ENCODE measurements at regions not wholly inside any gene's neighbourhood (a gene's known extent, or its start where the extent isn't known, plus 50 kb on each side); places are given as distances from the start of the nearest gene placed in this dataset.

DNA sequence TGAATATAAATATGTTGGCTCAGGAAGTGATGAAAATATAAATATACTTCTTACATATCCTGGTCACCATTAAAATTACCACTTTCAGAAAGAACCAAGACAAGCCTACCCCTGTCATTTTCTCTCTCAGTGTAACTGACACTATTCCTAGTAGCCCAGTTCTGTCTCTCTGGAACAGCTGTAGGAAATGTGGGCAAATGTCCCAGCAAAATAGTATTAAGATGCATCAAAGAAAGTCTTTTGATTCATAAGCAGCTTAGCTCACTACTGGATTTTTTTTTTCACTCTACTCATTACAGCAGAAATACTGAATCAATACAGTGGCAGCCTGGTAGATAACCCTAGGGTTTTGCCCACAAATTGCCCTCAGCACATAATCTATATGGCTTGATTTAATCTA, 290.9 kb downstream of the DNAJB9 start (continued):
- no peak for TF ChIP-seq MEF2A (IDR thresholded peaks at IDR 0.05; ENCODE audit: insufficient read depth, low read depth, low read length)
- TF ChIP-seq IKZF2 (IDR thresholded peaks at IDR 0.05), result no peak
- TF ChIP-seq ATF7 (IDR thresholded peaks at IDR 0.05; ENCODE audit: low read depth), result no peak
- TF ChIP-seq ZNF274 (IDR thresholded peaks at IDR 0.05; ENCODE audit: insufficient read depth, insufficient read length), result no peak
- TF ChIP-seq, protein P1, sequence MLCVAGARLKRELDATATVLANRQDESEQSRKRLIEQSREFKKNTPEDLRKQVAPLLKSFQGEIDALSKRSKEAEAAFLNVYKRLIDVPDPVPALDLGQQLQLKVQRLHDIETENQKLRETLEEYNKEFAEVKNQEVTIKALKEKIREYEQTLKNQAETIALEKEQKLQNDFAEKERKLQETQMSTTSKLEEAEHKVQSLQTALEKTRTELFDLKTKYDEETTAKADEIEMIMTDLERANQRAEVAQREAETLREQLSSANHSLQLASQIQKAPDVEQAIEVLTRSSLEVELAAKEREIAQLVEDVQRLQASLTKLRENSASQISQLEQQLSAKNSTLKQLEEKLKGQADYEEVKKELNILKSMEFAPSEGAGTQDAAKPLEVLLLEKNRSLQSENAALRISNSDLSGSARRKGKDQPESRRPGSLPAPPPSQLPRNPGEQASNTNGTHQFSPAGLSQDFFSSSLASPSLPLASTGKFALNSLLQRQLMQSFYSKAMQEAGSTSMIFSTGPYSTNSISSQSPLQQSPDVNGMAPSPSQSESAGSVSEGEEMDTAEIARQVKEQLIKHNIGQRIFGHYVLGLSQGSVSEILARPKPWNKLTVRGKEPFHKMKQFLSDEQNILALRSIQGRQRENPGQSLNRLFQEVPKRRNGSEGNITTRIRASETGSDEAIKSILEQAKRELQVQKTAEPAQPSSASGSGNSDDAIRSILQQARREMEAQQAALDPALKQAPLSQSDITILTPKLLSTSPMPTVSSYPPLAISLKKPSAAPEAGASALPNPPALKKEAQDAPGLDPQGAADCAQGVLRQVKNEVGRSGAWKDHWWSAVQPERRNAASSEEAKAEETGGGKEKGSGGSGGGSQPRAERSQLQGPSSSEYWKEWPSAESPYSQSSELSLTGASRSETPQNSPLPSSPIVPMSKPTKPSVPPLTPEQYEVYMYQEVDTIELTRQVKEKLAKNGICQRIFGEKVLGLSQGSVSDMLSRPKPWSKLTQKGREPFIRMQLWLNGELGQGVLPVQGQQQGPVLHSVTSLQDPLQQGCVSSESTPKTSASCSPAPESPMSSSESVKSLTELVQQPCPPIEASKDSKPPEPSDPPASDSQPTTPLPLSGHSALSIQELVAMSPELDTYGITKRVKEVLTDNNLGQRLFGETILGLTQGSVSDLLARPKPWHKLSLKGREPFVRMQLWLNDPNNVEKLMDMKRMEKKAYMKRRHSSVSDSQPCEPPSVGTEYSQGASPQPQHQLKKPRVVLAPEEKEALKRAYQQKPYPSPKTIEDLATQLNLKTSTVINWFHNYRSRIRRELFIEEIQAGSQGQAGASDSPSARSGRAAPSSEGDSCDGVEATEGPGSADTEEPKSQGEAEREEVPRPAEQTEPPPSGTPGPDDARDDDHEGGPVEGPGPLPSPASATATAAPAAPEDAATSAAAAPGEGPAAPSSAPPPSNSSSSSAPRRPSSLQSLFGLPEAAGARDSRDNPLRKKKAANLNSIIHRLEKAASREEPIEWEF (IDR thresholded peaks at IDR 0.05; ENCODE audit: insufficient replicate concordance, low read depth, low read length), result no peak
- no peak for TF ChIP-seq NBN (IDR thresholded peaks at IDR 0.05)
- no peak for TF ChIP-seq GABPA (IDR thresholded peaks at IDR 0.05; ENCODE audit: low read depth)
- TF ChIP-seq PML (IDR thresholded peaks at IDR 0.05; ENCODE audit: low read length), result no peak
- no peak for TF ChIP-seq LARP7 (IDR thresholded peaks at IDR 0.05)

DNA sequence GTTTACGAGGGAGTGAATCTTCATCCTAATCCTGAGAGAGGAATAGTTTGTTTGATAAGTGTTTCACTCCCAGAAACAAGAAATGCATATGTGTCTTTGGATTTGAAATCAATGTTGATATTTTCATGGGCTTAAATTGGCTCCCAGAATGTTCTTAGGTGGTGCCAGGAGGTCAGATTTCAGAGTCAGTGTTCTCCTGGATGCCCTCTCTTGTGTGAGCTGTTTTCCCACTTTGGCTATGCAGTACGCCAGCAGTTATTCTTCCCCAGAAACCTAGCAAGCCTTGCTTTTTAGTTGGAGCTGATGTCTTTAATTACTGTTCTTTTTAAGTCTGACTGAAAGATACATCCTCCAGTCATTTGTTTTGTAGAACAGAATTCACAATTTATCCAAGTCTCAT, 291.4 kb downstream of the DNAJB9 start:
- TF ChIP-seq SMARCA5 (IDR thresholded peaks at IDR 0.05) (no peak), EP300 (IDR thresholded peaks at IDR 0.05; ENCODE audit: borderline replicate concordance in 1 of 2, control insufficient read depth in 1 of 2, low read depth in 2 of 2, low read length in 2 of 2) (no peak), JUNB (IDR thresholded peaks at IDR 0.05) (no peak), ZNF24 (IDR thresholded peaks at IDR 0.05) (no peak), RAD51 (IDR thresholded peaks at IDR 0.05) (no peak)
- TF ChIP-seq, protein P2, sequence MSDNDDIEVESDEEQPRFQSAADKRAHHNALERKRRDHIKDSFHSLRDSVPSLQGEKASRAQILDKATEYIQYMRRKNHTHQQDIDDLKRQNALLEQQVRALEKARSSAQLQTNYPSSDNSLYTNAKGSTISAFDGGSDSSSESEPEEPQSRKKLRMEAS (IDR thresholded peaks at IDR 0.05; ENCODE audit: low read depth, low read length), result no peak
- TF ChIP-seq, protein P3, sequence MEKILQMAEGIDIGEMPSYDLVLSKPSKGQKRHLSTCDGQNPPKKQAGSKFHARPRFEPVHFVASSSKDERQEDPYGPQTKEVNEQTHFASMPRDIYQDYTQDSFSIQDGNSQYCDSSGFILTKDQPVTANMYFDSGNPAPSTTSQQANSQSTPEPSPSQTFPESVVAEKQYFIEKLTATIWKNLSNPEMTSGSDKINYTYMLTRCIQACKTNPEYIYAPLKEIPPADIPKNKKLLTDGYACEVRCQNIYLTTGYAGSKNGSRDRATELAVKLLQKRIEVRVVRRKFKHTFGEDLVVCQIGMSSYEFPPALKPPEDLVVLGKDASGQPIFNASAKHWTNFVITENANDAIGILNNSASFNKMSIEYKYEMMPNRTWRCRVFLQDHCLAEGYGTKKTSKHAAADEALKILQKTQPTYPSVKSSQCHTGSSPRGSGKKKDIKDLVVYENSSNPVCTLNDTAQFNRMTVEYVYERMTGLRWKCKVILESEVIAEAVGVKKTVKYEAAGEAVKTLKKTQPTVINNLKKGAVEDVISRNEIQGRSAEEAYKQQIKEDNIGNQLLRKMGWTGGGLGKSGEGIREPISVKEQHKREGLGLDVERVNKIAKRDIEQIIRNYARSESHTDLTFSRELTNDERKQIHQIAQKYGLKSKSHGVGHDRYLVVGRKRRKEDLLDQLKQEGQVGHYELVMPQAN (conservative IDR thresholded peaks at IDR 0.05), result no peak

More for the DNA sequence above, 291.4 kb downstream of the DNAJB9 start:
- RAD21 ChIA-PET (ENCODE audit: unreplicated experiment), result no interaction called here
- WGBS (ENCODE audit: insufficient coverage, insufficient replicate concordance, low lambda C conversion rate, missing lambda C conversion rate), result 17% methylated on average over 1 of the region's 2 CpGs
- DNase-seq (ENCODE audit: low read depth, low spot score) (no peak), ATAC-seq (no peak), FAIRE-seq (no peak)
- Histone ChIP-seq H3K27me3 (replicated peaks in 1 of 2; ENCODE audit: control insufficient read depth in 2 of 2, insufficient read depth in 2 of 2, low read length in 1 of 2) (no peaks in the 10 kb centered on the region; a peak in 1 of 4 replicates), H3K4me3 (no peak overlapping the region), H3K4me1 (ENCODE audit: control insufficient read depth, insufficient read depth, low read length) (no peaks in the 10 kb centered on the region), H3K9me3 (replicated peaks; ENCODE audit: control insufficient read depth, insufficient read depth, low read length) (no peaks in the 10 kb centered on the region), H3K79me2 (ENCODE audit: control insufficient read depth, insufficient read depth, low read length) (no peaks in the 10 kb centered on the region), H3K9ac (ENCODE audit: control insufficient read depth, insufficient read depth, low read length) (no peak overlapping the region), H3K4me2 (ENCODE audit: control insufficient read depth, insufficient read depth) (no peak overlapping the region), H2AFZ (ENCODE audit: control insufficient read depth, low read depth, low read length) (no peak overlapping the region), H3K27ac (ENCODE audit: control insufficient read depth, insufficient read depth) (no peak overlapping the region), H3K36me3 (ENCODE audit: control insufficient read depth in 2 of 2, insufficient read depth in 2 of 2, low read length in 1 of 2) (no peaks in the 10 kb centered on the region), H4K20me1 (ENCODE audit: control insufficient read depth, insufficient read depth) (no peaks in the 10 kb centered on the region)
- CTCF ChIA-PET, result no interaction called here
- intact Hi-C loops (cut with micrococcal nuclease; ENCODE audit: unreplicated experiment), result no loop called here
- in situ Hi-C loops (cut with MboI), result no loop called here
- SMC1A ChIA-PET (ENCODE audit: uncharacterized antibody, unreplicated experiment), result no interaction called here
- no TSS peak for BruUV-seq (replicated peaks)
- POLR2A ChIA-PET, result no interaction called here
